Fibroblast of lung (primary cell): ENCODE measurements at regions not wholly inside any gene's neighbourhood (a gene's known extent, or its start where the extent isn't known, plus 50 kb on each side); places are given as distances from the start of the nearest gene placed in this dataset.

Source experiments
- CTCF ChIP-seq, 2 donors: IDR thresholded peaks in 1 of 2; conservative IDR thresholded peaks in 1 of 2; 1 replicate in 1 of 2; 2 replicates in 1 of 2; pipeline ENCODE4 v1.5.1; 2011 to 2012; ENCODE audit warnings: low read length in 2 of 2, control low read depth in 1 of 2, inconsistent platforms in 1 of 2, low read depth in 1 of 2, mild to moderate bottlenecking in 1 of 2
- EZH2 ChIP-seq: IDR thresholded peaks from 2 replicates; pipeline ENCODE4 v1.5.1; 2012; ENCODE audit warnings: low read length, control low read depth, mild to moderate bottlenecking; ENCODE audit errors: missing control alignments

- TF ChIP-seq CTCF (conservative IDR thresholded peaks at IDR 0.05 in 1 of 2, IDR thresholded peaks at IDR 0.05 in 1 of 2; ENCODE audit: low read depth in 1 of 2, low read length in 2 of 2): no peak
- no peak for TF ChIP-seq EZH2
These were observed 270.1 kb upstream of the AGTR2 start for GRCh38 chrX:115900425-115900824.
